ENCODE measurements at regions not wholly inside any gene's neighbourhood (a gene's known extent, or its start where the extent isn't known, plus 50 kb on each side); places are given as distances from the start of the nearest gene placed in this dataset.

- TF ChIP-seq CTCF (IDR thresholded peaks at IDR 0.05; ENCODE audit: insufficient read depth, low read length) (no peak), REST (IDR thresholded peaks at IDR 0.05; ENCODE audit: insufficient replicate concordance, low read depth) (no peak), GABPA (IDR thresholded peaks at IDR 0.05; ENCODE audit: low read depth) (no peak), POLR2AphosphoS5 (IDR thresholded peaks at IDR 0.05; ENCODE audit: low read depth) (no peak), SPI1 (IDR thresholded peaks at IDR 0.05; ENCODE audit: borderline replicate concordance, low read depth) (no peak)
Measured at GRCh38 chr9:7433508-7434292, 365.9 kb downstream of the DMAC1 start.

All from HL-60 (cell line).